HEK293 (cell line): ENCODE measurements at regions not wholly inside any gene's neighbourhood (a gene's known extent, or its start where the extent isn't known, plus 50 kb on each side); places are given as distances from the start of the nearest gene placed in this dataset.

Experiments
- CTCF ChIP-seq: fragments of 450-650 bp; formaldehyde crosslinking; IDR thresholded peaks from 2 replicates; pipeline ENCODE4 v1.5.1; 2016; ENCODE audit warnings: missing biosample characterization, missing genetic modification characterization
- KLF16 ChIP-seq: fragments of 450-650 bp; formaldehyde crosslinking; IDR thresholded peaks from 2 replicates; pipeline ENCODE4 v1.5.1; 2017; ENCODE audit warnings: missing biosample characterization, missing genetic modification characterization
- YY1 ChIP-seq: fragments of 450-650 bp; formaldehyde crosslinking; IDR thresholded peaks from 2 replicates; pipeline ENCODE4 v1.5.1; 2018; ENCODE audit warnings: missing biosample characterization, missing genetic modification characterization
- ZBTB8A ChIP-seq: fragments of 450-650 bp; formaldehyde crosslinking; IDR thresholded peaks from 2 replicates; pipeline ENCODE4 v1.5.1; 2016; ENCODE audit warnings: missing biosample characterization, missing genetic modification characterization
- ZNF138 ChIP-seq: fragments of 450-650 bp; formaldehyde crosslinking; IDR thresholded peaks from 2 replicates; pipeline ENCODE4 v1.5.1; 2016; ENCODE audit warnings: missing biosample characterization, missing genetic modification characterization, borderline replicate concordance
- ZNF660 ChIP-seq: fragments of 450-650 bp; IDR thresholded peaks from 2 replicates; pipeline ENCODE4 v1.5.1; 2018; ENCODE audit warnings: missing biosample characterization, mild to moderate bottlenecking, missing genetic modification characterization
- TF ChIP-seq, protein P1 (sequence below): fragments of 450-650 bp; formaldehyde crosslinking; IDR thresholded peaks from 2 replicates; pipeline ENCODE4 v1.5.1; 2016; ENCODE audit warnings: missing biosample characterization, missing genetic modification characterization

DNA sequence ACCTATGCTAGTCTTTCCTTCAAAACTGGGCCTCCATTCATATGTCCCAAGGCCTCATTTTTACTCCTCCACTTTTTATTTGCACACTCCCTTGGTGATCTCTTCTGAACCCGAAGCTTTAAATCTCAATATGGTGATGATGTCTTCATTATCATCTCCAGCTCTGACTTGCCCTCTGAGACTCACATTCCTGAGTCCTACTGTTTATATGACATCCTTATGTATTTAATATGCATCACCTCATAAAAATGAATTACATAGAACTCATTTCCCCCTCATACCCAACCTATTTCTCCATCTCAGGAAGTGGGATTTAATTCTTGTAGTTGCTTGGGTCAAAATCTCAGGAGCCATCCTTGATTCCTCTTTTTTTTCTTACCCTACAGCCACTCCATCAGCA is 473.0 kb downstream of the EBF1 start:
- no peak for TF ChIP-seq YY1 (tag by site-specific recombination)
- TF ChIP-seq ZNF660, result no peak
- TF ChIP-seq KLF16, result no peak
- TF ChIP-seq ZNF138 (tag by site-specific recombination), result no peak
- no peak for TF ChIP-seq ZBTB8A
- TF ChIP-seq, protein P1, sequence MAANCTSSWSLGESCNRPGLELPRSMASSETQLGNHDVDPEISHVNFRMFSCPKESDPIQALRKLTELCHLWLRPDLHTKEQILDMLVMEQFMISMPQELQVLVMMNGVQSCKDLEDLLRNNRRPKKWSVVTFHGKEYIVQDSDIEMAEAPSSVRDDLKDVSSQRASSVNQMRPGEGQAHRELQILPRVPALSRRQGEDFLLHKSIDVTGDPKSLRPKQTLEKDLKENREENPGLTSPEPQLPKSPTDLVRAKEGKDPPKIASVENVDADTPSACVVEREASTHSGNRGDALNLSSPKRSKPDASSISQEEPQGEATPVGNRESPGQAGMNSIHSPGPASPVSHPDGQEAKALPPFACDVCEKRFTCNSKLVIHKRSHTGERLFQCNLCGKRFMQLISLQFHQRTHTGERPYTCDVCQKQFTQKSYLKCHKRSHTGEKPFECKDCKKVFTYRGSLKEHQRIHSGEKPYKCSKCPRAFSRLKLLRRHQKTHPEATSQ (tag by site-specific recombination), result no peak
- TF ChIP-seq CTCF (tag by site-specific recombination), result no peak
